PC-3 (cell line): ENCODE measurements at regions not wholly inside any gene's neighbourhood (a gene's known extent, or its start where the extent isn't known, plus 50 kb on each side); places are given as distances from the start of the nearest gene placed in this dataset.
"Not testable (repeated sequence)": the region's sequence is repeated elsewhere in the genome, so short reads cannot be mapped to it uniquely, and the experiment has no call there.

Experiments used
- CTCF ChIP-seq: fragments of 300-600 bp; sonication (generic); conservative IDR thresholded peaks from 2 replicates; pipeline ENCODE4 v1.5.1; 2017; ENCODE audit warnings: antibody characterized with exemption, low read depth, mild to moderate bottlenecking, low read length
- EZH2 ChIP-seq: fragments of 300-600 bp; sonication (generic); IDR thresholded peaks from one replicate; pipeline ENCODE4 v1.6.1; 2017; ENCODE audit warnings: antibody characterized with exemption, mild to moderate bottlenecking, low read length; ENCODE audit not compliant: unreplicated experiment

- TF ChIP-seq CTCF, EZH2: not testable (repeated sequence)
These were observed 104.4 kb downstream of the OR4M2 start for GRCh38 chr15:22184678-22185077.
